ENCODE measurements at regions not wholly inside any gene's neighbourhood (a gene's known extent, or its start where the extent isn't known, plus 50 kb on each side); places are given as distances from the start of the nearest gene placed in this dataset.

DNA sequence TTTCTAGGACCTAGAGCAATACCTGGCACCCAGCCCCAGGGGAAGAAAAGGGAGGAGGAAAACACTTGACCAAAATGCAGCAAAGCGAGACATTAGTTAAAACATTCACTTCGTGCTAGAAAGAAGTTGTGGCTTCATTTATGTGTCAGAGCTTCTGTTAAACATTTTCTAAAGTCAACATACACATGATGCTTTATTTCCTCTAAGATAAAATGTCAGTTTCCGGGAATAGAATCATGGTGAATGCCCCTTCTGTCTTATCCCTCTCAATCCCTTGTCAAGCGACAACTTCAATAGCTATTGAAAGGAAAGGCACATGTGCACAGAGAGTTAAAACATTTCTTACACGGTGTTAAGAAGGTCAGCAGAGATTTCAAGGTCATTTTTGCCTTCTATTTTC, 404.6 kb upstream of the CWC22 start:
- TF ChIP-seq, protein P1, sequence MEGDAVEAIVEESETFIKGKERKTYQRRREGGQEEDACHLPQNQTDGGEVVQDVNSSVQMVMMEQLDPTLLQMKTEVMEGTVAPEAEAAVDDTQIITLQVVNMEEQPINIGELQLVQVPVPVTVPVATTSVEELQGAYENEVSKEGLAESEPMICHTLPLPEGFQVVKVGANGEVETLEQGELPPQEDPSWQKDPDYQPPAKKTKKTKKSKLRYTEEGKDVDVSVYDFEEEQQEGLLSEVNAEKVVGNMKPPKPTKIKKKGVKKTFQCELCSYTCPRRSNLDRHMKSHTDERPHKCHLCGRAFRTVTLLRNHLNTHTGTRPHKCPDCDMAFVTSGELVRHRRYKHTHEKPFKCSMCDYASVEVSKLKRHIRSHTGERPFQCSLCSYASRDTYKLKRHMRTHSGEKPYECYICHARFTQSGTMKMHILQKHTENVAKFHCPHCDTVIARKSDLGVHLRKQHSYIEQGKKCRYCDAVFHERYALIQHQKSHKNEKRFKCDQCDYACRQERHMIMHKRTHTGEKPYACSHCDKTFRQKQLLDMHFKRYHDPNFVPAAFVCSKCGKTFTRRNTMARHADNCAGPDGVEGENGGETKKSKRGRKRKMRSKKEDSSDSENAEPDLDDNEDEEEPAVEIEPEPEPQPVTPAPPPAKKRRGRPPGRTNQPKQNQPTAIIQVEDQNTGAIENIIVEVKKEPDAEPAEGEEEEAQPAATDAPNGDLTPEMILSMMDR (IDR thresholded peaks at IDR 0.05 in 2 of 3, conservative IDR thresholded peaks at IDR 0.05 in 1 of 3; ENCODE audit: borderline replicate concordance in 1 of 3, insufficient read depth in 1 of 3, low read depth in 2 of 3, low read length in 2 of 3): no peak
- TF ChIP-seq EZH2 (IDR thresholded peaks at IDR 0.05): no peak
- TF ChIP-seq ZNF274 (IDR thresholded peaks at IDR 0.05; ENCODE audit: low read depth, low read length): no peak
